NCI-H1436 treated with DMSO at 0.1 percent for 48 hours (cell line): ENCODE measurements at regions not wholly inside any gene's neighbourhood (a gene's known extent, or its start where the extent isn't known, plus 50 kb on each side); places are given as distances from the start of the nearest gene placed in this dataset.
"Not testable (repeated sequence)": the region's sequence is repeated elsewhere in the genome, so short reads cannot be mapped to it uniquely, and the experiment has no call there.

Experiments used
- DNase-seq: peaks from one replicate; lab custom pipeline; 2025; lab: John Stamatoyannopoulos, UW

DNA sequence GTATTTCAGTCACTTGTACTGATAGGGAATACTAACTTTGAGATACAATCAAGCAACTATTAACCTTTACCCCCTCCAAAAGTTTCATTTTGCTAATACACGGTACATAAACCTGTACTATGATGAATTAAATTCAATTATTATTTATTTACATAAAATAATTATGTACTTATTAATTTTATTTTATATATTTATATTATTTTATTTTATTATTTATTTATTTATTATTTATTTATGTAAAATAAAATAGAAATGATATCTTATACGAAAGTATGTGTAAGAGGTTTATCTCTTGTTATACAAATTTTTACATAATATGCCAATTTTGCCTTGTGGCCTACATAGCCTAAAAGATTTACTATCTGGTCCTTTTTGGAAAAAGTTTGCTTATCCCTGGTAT, 564.3 kb downstream of the SLITRK5 start:
- no peak for DNase-seq

DNA sequence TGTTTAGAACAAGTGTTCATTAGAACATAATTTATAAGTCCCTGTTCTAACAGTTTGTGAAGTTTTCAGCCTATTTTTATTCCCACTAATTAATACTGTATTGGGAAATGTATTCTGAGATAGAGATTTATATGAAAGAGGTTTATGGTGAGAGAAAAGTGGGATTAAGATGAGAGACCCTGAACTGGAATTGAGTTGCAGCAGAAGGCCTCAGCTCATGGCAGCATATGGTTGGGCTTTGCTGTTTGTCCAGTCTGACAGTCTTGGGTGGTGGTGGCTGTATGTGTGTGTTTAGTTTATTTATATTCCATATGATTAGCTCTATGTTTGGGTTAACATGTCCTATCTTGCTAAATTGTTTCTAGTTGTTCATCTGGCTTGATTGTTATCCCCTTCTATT, 575.1 kb downstream of the SLITRK5 start:
- no peak for DNase-seq

DNA sequence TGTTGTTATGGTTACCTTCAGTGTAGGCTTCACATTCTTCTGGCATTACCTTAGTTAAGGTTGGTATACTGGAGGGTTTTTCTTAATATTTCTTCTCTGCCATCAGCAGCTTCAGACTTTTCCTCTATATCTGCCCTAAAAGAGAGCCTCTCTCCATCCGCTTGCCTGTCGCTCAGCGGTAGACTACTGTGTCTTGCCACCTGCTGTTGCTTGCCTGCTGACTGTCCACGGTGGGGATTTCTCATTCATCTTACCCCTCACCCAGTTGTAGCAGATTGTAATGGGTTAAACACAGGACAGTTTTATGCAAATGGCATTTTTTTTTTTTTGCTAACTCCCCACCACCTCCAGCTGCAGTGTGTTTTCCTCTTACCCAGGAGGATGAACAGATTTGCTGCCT, 577.2 kb downstream of the SLITRK5 start:
- DNase-seq, result no peak

DNA sequence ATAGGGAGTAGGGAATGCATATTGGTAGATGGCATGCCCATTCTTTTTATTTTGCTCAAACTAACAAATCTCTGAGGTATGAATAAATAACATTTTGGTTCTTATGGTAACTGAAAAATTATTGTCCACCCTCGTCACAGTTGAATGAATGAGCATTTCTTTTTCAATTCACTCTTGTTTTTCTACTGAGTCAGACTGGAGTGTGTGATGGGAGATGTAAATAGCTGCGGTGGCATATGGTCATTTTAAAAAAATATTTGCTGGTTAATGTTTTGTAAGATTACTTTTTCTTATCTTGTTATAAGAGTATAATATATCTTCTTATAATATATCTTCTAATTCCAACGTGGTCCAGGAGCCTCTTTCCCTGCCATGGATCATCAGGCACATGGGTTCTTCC, 586.5 kb downstream of the SLITRK5 start:
- no peak for DNase-seq

- no peak for DNase-seq
These were observed 592.6 kb downstream of the SLITRK5 start for GRCh38 chr13:88263808-88264207.

- no peak for DNase-seq
These were observed 610.7 kb downstream of the SLITRK5 start for GRCh38 chr13:88281841-88282240.

DNA sequence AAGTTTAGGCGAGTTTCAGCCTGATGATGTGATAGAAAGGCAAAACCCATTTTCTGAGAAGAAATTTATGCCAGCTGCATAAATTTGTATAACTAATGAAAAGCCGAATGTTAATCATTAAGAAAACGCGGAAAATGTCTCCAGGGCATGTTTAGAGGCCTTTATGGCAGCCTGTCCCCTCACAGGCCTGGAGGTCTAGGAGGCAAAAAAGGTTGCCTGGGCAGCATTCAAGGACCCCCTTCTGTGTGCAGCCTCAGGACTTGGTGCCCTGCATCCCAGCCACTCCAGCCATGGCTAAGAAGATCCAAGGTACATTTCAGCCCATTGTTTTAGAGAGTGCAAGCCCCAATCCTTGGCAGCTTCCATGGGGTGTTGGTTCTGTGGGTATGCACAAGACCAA, 614.2 kb downstream of the SLITRK5 start:
- DNase-seq, result no peak

- no peak for DNase-seq
These were observed 617.2 kb downstream of the SLITRK5 start for GRCh38 chr13:88288326-88288725.

DNA sequence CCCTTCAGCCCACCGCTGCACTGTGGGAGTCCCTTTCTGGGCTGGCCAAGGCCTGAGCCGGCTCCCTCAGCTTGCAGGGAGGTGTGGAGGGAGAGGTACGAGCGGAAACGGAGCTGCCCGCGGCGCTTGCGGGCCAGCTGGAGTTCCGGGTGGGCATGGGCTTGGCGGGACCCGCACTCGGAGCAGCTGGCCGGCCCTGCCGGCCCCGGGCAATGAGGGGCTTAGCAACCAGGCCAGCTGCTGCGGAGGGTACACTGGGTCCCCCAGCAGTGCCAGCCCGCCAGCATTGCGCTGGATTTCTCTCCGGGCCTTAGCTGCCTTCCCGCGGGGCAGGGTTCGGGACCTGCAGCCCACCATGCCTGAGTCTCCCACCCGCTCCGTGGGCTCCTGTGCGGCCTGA, 620.6 kb downstream of the SLITRK5 start:
- DNase-seq, result not testable (repeated sequence)

DNA sequence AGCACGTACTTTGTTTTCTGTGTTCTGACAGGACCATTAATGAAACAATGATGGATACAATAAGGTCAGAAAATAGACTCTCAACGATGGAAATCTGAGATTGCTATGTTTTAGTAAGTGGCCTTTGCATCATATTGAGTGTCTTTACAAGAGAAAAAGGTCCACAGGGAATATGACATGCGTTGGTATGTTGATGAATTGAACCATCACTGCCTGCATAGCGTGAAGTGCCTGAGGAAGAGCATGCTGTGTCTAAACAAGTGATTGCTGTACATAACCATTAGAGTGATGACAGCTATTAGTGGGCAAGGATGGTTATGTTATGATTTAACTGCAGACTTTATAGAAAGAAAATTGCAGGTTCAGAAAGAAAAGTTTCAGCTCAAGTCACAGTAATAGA, 623.2 kb downstream of the SLITRK5 start:
- DNase-seq, result no peak

DNA sequence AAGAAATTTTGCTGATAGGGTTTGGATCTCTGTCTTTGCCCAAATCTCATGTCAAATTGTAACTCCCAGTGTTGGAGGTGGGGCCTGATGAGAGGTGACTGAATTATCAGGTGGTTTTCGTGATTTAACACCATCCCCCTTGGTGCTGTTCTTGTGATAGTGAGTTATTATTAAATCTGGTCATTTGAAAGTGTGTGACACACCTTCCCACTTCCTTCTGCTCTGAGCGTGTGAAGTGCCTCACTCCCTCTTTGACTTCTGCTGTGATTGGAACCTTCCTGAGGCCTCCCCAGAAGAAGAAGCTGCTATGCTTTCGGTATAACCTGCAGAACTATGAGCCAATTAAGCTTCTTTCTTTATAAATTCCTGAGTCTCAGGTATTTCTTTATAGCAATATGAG, 632.0 kb downstream of the SLITRK5 start:
- no peak for DNase-seq

DNA sequence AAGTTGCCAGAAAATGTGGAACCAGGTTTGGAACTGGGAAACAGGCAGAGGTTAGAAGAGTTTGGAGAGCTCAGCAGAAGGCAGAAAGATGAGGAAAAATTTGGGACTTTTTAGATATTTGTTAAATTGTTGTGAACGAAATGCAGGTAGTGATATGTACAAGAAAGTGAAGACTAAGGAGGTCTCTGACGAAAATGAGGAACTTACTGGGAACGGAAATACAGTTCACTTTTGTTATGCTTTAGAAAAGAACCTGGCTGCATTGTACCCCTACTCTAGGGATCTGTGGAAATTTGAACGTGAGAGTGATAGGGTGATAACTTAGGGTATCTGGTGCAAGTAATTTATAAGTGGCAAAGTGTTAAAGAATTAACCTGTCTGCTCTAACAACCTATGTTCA, 632.4 kb downstream of the SLITRK5 start:
- no peak for DNase-seq

DNA sequence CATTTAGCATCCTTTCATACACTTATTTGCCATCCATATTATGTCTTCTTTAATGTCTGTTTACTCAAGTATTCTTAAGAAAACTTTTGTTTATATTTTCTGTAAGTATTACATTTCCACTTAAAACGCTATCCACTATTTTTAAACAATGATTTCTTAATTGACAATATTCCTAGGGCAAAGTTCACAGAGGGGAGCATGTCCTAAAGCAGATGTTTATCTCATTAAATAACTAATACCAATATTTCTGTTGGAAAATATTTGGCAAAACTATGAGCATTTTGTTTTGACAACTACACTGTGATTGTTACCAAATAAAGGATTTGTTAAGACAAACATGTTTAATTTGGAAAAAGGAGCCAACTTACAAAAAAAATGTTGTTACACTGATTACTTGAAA, 643.3 kb downstream of the SLITRK5 start:
- DNase-seq, result no peak

GRCh38 chr13:88329066-88329465, 657.9 kb downstream of the SLITRK5 start:
- no peak for DNase-seq

DNA sequence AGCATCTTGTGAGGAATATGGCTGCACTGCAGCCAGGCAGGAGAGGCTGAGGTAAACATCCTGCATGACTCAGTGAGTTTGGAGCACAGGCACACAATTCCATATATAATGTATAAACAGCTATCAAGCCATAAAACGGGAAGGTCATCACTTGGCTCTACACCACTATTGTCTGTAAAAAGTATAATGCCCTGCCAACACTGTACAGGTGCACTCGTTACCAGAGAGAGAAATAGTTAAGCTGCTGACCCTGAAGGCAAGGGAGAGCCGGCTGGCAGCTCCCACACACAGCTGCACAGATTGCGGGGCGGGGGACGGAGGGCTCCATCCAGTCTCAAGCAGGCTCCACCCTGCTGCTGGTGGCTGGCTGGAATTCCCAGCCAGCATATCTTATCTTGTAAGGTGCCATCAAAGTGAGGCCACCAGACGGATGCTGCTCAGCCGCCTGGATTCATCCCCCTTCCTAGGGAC, 668.1 kb downstream of the SLITRK5 start:
- no peak for DNase-seq

- DNase-seq, result no peak
These were observed 674.1 kb downstream of the SLITRK5 start for GRCh38 chr13:88345171-88345847.

GRCh38 chr13:88360761-88361160, 689.6 kb downstream of the SLITRK5 start:
- DNase-seq, result no peak

- DNase-seq, result no peak
These were observed 698.7 kb downstream of the SLITRK5 start for GRCh38 chr13:88369866-88370265.

- DNase-seq, result no peak
These were observed 705.7 kb downstream of the SLITRK5 start for GRCh38 chr13:88376760-88377388.

GRCh38 chr13:88377852-88378251, 706.7 kb downstream of the SLITRK5 start:
- DNase-seq, result no peak

- DNase-seq, result no peak
These were observed 713.4 kb downstream of the SLITRK5 start for GRCh38 chr13:88384542-88384941.

- DNase-seq, result no peak
These were observed 724.6 kb downstream of the SLITRK5 start for GRCh38 chr13:88395804-88396203.

DNA sequence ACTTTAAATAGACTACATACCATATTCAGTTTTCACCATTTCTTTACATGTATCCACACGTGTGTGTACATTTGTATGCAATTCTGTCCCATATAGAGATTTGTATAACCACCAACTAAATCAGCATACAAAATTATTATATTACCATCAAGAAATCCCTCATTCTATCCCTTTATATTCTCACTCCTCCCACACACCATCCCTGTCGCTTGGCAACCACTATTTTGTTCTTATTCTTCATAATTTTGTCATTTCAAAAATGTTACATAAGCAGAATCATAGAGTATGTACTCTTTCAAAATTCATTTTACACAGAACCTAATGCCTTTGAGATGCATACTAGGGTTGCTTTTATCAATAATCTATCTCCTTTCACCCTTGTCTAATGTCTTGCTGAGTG, 740.5 kb downstream of the SLITRK5 start:
- no peak for DNase-seq

- DNase-seq, result no peak
These were observed 746.6 kb downstream of the SLITRK5 start for GRCh38 chr13:88417801-88418200.
